ENCODE measurements at regions not wholly inside any gene's neighbourhood (a gene's known extent, or its start where the extent isn't known, plus 50 kb on each side); places are given as distances from the start of the nearest gene placed in this dataset.

- H3K4me3 ChIP-seq (ENCODE audit: low read length) = no peak overlapping the region
- POLR2A ChIA-PET (ENCODE audit: unreplicated experiment) = interaction anchor here (0.6 to 0.7 kb wide), 2 partner anchors 24 to 145 kb away, joined by 3 read pairs; no protein-coding TSS in a partner anchor
- H3K9me3 ChIP-seq (ENCODE audit: low read length) = no peaks in the 10 kb centered on the region
- BruUV-seq (replicated peaks) = no TSS peak
- no peak overlapping the region for H3K27ac ChIP-seq (ENCODE audit: low read length)
- TF ChIP-seq EZH2 (IDR thresholded peaks at IDR 0.05; ENCODE audit: low read length, unreplicated experiment) (no peak), EZH2phosphoT487 (IDR thresholded peaks at IDR 0.05; ENCODE audit: borderline replicate concordance, low read length) (no peak), CTCF (conservative IDR thresholded peaks at IDR 0.05; ENCODE audit: low read depth, low read length) (no peak)
- H3K4me1 ChIP-seq (ENCODE audit: insufficient read depth, low read length) = peaks cover 6% of the 10 kb centered on the region; the same call in 1 of the 2 replicates
- H3K79me2 ChIP-seq (ENCODE audit: low read length) = no peaks in the 10 kb centered on the region
- CTCF ChIA-PET = no interaction called here
- H3K4me2 ChIP-seq (ENCODE audit: low read length) = peak overlapping the region; percentile 34
- DNase-seq (peak; percentile 37), ATAC-seq (peak; percentile 91)
- H3K27me3 ChIP-seq (ENCODE audit: low read length) = no peaks in the 10 kb centered on the region
- no peak overlapping the region for H3K9ac ChIP-seq (ENCODE audit: low read length)
- intact Hi-C loops (cut with micrococcal nuclease) = no loop called here
- no peaks in the 10 kb centered on the region for H3F3A ChIP-seq (ENCODE audit: low read length, unreplicated experiment)
- no peaks in the 10 kb centered on the region for H3K36me3 ChIP-seq (ENCODE audit: low read depth, low read length)
- H3K9me2 ChIP-seq (replicated peaks; ENCODE audit: low read length) = no peaks in the 10 kb centered on the region
- 0 out of 2 replicates have a peak overlapping the region, but pooled peaks have one; percentile 7 for H2AFZ ChIP-seq (ENCODE audit: low read length)
- H4K20me1 ChIP-seq (ENCODE audit: low read length) = no peaks in the 10 kb centered on the region
These were observed 89.6 kb upstream of the PTGFR start for GRCh38 chr1:78401148-78401547.

- Histone ChIP-seq H3K4me3 (ENCODE audit: low read length) (no peak overlapping the region), H3K27me3 (ENCODE audit: low read length) (no peaks in the 10 kb centered on the region), H3K9ac (ENCODE audit: low read length) (no peak overlapping the region), H3K4me2 (ENCODE audit: low read length) (no peak overlapping the region), H4K20me1 (ENCODE audit: low read length) (no peaks in the 10 kb centered on the region), H3K9me2 (replicated peaks; ENCODE audit: low read length) (no peaks in the 10 kb centered on the region), H3K9me3 (ENCODE audit: low read length) (peaks cover 20% of the 10 kb centered on the region), H3K79me2 (ENCODE audit: low read length) (no peaks in the 10 kb centered on the region), H3K36me3 (ENCODE audit: low read depth, low read length) (peaks cover 15% of the 10 kb centered on the region; the same call in 1 of the 2 replicates), H3K4me1 (ENCODE audit: insufficient read depth, low read length) (no peaks in the 10 kb centered on the region), H2AFZ (ENCODE audit: low read length) (no peak overlapping the region), H3F3A (ENCODE audit: low read length, unreplicated experiment) (no peaks in the 10 kb centered on the region), H3K27ac (ENCODE audit: low read length) (no peak overlapping the region)
- no peak for TF ChIP-seq CTCF (conservative IDR thresholded peaks at IDR 0.05; ENCODE audit: low read depth, low read length)
- no peak for TF ChIP-seq EZH2 (IDR thresholded peaks at IDR 0.05; ENCODE audit: low read length, unreplicated experiment)
- no peak for TF ChIP-seq EZH2phosphoT487 (IDR thresholded peaks at IDR 0.05; ENCODE audit: borderline replicate concordance, low read length)
- CTCF ChIA-PET = no interaction called here
- intact Hi-C loops (cut with micrococcal nuclease) = no loop called here
- no TSS peak for BruUV-seq (replicated peaks)
- no peak for DNase-seq
- no peak for ATAC-seq
- POLR2A ChIA-PET (ENCODE audit: unreplicated experiment) = no interaction called here
These were observed 82.6 kb upstream of the PTGFR start for GRCh38 chr1:78408192-78408591.

GRCh38 chr1:78408810-78409209 lies 82.0 kb upstream of the PTGFR start:
- Histone ChIP-seq H3K9me3 (ENCODE audit: low read length) (peaks cover 24% of the 10 kb centered on the region), H3K79me2 (ENCODE audit: low read length) (no peaks in the 10 kb centered on the region), H3K4me2 (ENCODE audit: low read length) (no peak overlapping the region), H3K27me3 (ENCODE audit: low read length) (no peaks in the 10 kb centered on the region), H3K27ac (ENCODE audit: low read length) (no peak overlapping the region), H3F3A (ENCODE audit: low read length, unreplicated experiment) (no peaks in the 10 kb centered on the region), H3K4me1 (ENCODE audit: insufficient read depth, low read length) (no peaks in the 10 kb centered on the region), H3K4me3 (ENCODE audit: low read length) (no peak overlapping the region), H3K9me2 (replicated peaks; ENCODE audit: low read length) (no peaks in the 10 kb centered on the region), H3K36me3 (ENCODE audit: low read depth, low read length) (peaks cover 15% of the 10 kb centered on the region; the same call in 1 of the 2 replicates), H4K20me1 (ENCODE audit: low read length) (no peaks in the 10 kb centered on the region), H3K9ac (ENCODE audit: low read length) (no peak overlapping the region), H2AFZ (ENCODE audit: low read length) (no peak overlapping the region)
- ChIA-PET CTCF (no interaction called here), POLR2A (ENCODE audit: unreplicated experiment) (no interaction called here)
- no TSS peak for BruUV-seq (replicated peaks)
- DNase-seq = no peak
- TF ChIP-seq CTCF (conservative IDR thresholded peaks at IDR 0.05; ENCODE audit: low read depth, low read length) (no peak), EZH2phosphoT487 (IDR thresholded peaks at IDR 0.05; ENCODE audit: borderline replicate concordance, low read length) (no peak), EZH2 (IDR thresholded peaks at IDR 0.05; ENCODE audit: low read length, unreplicated experiment) (no peak)
- ATAC-seq = no peak
- intact Hi-C loops (cut with micrococcal nuclease) = no loop called here

All from PC-3 (cell line).